ENCODE measurements at regions not wholly inside any gene's neighbourhood (a gene's known extent, or its start where the extent isn't known, plus 50 kb on each side); places are given as distances from the start of the nearest gene placed in this dataset.

DNA sequence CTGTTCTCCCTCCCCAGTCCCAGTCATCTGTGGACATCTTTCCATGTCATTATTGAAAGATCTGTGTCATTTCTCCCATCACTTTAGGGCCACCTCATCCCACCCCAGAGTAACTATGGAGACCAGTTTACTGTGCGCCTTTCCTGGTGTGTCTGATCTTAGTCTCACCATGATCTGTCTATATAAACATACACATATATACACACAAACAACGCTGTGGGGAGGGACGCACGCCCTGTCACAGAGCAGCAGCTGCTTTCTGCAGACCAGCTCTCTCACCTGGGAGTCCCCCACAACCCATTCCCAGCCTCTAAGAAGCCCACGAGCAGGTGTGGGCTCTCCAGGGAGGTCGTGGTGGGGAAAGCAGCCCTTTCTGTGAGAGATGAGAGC lies 68.1 kb upstream of the TOX2 start:
- H3K27ac ChIP-seq (ENCODE audit: poor library complexity, severe bottlenecking) = peak overlapping the region; percentile 83
- H3K36me3 ChIP-seq (ENCODE audit: low read depth) = no peaks in the 10 kb centered on the region
- TF ChIP-seq, protein P1, sequence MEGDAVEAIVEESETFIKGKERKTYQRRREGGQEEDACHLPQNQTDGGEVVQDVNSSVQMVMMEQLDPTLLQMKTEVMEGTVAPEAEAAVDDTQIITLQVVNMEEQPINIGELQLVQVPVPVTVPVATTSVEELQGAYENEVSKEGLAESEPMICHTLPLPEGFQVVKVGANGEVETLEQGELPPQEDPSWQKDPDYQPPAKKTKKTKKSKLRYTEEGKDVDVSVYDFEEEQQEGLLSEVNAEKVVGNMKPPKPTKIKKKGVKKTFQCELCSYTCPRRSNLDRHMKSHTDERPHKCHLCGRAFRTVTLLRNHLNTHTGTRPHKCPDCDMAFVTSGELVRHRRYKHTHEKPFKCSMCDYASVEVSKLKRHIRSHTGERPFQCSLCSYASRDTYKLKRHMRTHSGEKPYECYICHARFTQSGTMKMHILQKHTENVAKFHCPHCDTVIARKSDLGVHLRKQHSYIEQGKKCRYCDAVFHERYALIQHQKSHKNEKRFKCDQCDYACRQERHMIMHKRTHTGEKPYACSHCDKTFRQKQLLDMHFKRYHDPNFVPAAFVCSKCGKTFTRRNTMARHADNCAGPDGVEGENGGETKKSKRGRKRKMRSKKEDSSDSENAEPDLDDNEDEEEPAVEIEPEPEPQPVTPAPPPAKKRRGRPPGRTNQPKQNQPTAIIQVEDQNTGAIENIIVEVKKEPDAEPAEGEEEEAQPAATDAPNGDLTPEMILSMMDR (IDR thresholded peaks at IDR 0.05; ENCODE audit: poor library complexity, severe bottlenecking) = no peak
- H3K4me1 ChIP-seq (ENCODE audit: insufficient read depth, poor library complexity, severe bottlenecking) = peaks cover 58% of the 10 kb centered on the region
- H3K9me3 ChIP-seq (ENCODE audit: severe bottlenecking) = no peaks in the 10 kb centered on the region
- no peaks in the 10 kb centered on the region for H3K27me3 ChIP-seq (ENCODE audit: insufficient read depth, poor library complexity, severe bottlenecking)
- ATAC-seq (ENCODE audit: low read depth) (no peak), DNase-seq (ENCODE audit: low spot score) (peak; percentile 58)
- H3K4me3 ChIP-seq (ENCODE audit: severe bottlenecking) = no peak overlapping the region

DNA sequence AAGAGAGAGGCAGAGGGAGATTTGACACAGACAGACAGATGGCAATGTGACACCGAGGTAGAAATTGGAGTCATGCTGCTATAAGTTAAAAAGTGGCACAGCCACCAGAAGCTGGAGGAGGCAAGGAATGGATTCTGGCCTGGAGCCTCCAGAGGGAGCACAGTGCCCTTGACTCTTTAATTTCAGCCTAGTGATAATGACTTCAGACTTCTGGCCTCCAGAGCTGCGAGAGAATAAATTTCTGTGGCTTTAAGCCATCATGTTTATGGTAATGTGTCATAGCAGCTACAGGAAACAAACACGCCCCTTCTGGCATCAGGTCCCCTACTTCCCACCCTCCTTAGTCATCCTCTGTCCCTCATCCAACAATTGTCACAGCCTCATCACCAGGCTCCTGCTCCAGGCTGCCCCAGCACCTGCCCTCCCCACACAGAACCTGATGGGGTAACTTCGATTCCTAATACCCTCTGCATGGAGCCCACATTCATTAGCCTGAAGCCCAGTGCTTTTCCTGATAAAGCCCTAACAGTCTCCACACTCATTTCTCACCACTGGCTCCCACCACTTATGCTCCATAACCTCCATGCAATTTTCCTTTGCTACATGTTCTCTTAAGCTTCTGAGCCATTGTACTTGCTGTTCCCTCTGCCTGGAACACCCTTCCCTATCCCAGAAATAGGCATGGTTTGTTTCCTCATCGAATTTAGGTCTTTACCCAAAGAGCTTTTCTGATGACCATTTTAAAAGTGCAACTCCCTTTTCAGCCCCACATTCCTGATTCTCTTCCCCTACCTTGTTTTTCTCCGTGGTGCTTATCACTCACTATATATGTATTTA lies 69.7 kb upstream of the TOX2 start:
- H3K36me3 ChIP-seq (ENCODE audit: low read depth) = no peaks in the 10 kb centered on the region
- H3K4me3 ChIP-seq (ENCODE audit: severe bottlenecking) = no peak overlapping the region
- H3K9me3 ChIP-seq (ENCODE audit: severe bottlenecking) = no peaks in the 10 kb centered on the region
- ATAC-seq (ENCODE audit: low read depth) (peak; percentile 19), DNase-seq (ENCODE audit: low spot score) (peak; percentile 51)
- H3K27me3 ChIP-seq (ENCODE audit: insufficient read depth, poor library complexity, severe bottlenecking) = no peaks in the 10 kb centered on the region
- TF ChIP-seq, protein P1 (IDR thresholded peaks at IDR 0.05; ENCODE audit: poor library complexity, severe bottlenecking) = peak; percentile 70
- peaks cover 47% of the 10 kb centered on the region for H3K4me1 ChIP-seq (ENCODE audit: insufficient read depth, poor library complexity, severe bottlenecking)
- H3K27ac ChIP-seq (ENCODE audit: poor library complexity, severe bottlenecking) = peak overlapping the region; percentile 83

DNA sequence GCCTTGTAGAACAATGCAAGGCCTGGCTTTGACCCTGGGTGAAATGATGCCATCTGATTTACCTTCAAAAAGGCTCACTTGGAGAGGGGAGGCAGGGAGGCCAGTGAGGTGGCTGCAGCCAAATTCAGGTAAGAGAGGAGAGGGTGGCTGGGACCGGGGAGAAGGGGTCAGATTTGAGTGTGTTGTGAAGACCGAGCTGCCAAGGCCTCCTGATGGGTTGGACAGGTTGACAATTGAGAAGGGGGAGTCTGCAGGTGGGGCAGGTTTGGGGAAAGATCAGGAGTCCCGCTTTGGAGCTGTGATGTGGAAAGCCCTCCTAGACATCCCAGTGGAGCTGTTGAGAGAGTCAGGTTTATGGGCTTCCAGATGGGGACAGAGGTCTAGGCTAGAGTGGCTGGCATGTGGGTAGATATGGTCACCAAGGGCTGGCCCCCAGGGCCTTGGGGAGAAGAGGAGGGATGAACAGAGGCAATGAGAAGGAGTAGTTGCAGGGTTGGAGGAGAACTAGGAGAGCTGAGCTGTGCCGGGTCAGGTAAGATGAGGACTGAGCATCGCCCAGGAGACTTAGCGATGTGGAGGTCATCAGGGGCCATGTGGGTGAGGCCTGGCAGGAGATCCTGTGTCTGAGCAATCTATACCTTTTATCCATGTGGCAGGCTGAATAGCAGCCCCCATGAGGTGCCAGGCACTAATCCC lies 70.5 kb upstream of the TOX2 start:
- no peak overlapping the region for H3K4me3 ChIP-seq (ENCODE audit: severe bottlenecking)
- H3K27me3 ChIP-seq (ENCODE audit: insufficient read depth, poor library complexity, severe bottlenecking) = no peaks in the 10 kb centered on the region
- no peaks in the 10 kb centered on the region for H3K9me3 ChIP-seq (ENCODE audit: severe bottlenecking)
- TF ChIP-seq, protein P1 (IDR thresholded peaks at IDR 0.05; ENCODE audit: poor library complexity, severe bottlenecking) = no peak
- H3K36me3 ChIP-seq (ENCODE audit: low read depth) = no peaks in the 10 kb centered on the region
- peaks cover 39% of the 10 kb centered on the region for H3K4me1 ChIP-seq (ENCODE audit: insufficient read depth, poor library complexity, severe bottlenecking)
- H3K27ac ChIP-seq (ENCODE audit: poor library complexity, severe bottlenecking) = peak overlapping the region; percentile 83
- no peak for ATAC-seq (ENCODE audit: low read depth)
- peak; percentile 73 for DNase-seq (ENCODE audit: low spot score)

DNA sequence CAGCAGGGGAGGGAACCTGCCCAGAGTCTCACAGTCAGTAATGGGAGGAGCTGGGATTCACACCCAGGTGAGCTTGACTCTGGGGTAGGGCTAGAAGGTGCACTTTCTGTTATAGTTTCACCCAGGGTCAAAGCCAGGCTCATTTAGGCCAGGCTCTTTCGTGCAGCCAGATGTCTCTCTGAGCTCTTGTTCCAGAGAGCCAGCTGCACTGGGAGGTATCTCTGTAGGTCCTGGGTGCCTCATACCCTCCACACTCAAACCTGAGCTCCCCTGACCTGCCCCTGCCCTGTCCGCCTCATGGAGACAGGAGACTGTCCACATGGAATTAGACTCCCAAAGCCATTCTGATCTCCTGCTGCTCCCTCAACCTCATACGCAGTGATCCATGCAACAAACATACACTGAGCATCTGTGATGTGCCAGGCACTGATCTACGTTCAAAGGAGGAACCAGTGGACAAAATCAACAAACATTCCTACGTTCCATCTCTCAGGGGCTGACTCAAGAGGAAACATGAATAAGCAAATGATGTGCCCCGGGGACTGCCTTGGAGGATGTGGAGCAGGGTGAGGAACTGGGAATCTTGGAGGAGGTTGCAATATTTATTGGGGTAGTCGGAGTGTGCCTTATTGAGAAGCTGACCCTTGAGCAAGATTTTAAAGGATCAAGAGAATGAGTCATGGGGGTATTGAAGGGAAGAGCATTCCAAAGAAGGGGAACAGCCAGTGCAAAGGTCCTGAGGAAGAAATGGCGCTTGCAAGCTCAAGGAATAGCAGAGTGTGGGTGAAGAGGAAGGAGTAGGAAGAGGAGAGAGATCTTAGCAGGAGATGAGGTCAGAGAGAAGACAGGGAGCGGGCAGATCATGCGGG lies 71.3 kb upstream of the TOX2 start:
- Histone ChIP-seq H3K36me3 (ENCODE audit: low read depth) (no peaks in the 10 kb centered on the region), H3K4me1 (ENCODE audit: insufficient read depth, poor library complexity, severe bottlenecking) (peaks cover 38% of the 10 kb centered on the region), H3K27ac (ENCODE audit: poor library complexity, severe bottlenecking) (peak overlapping the region; percentile 83), H3K4me3 (ENCODE audit: severe bottlenecking) (no peak overlapping the region), H3K9me3 (ENCODE audit: severe bottlenecking) (no peaks in the 10 kb centered on the region), H3K27me3 (ENCODE audit: insufficient read depth, poor library complexity, severe bottlenecking) (no peaks in the 10 kb centered on the region)
- DNase-seq (ENCODE audit: low spot score) (peak; percentile 84), ATAC-seq (ENCODE audit: low read depth) (peak; percentile 70)
- TF ChIP-seq, protein P1 (IDR thresholded peaks at IDR 0.05; ENCODE audit: poor library complexity, severe bottlenecking) = no peak
